ENCODE measurements at regions not wholly inside any gene's neighbourhood (a gene's known extent, or its start where the extent isn't known, plus 50 kb on each side); places are given as distances from the start of the nearest gene placed in this dataset.

- Histone ChIP-seq H4K20me1 (ENCODE audit: insufficient read depth, low read length) (no peaks in the 10 kb centered on the region), H3K36me3 (replicated peaks in 1 of 2; ENCODE audit: control insufficient read depth in 1 of 2, insufficient read depth in 2 of 2, low read length in 2 of 2) (no peaks in the 10 kb centered on the region), H3K27me3 (ENCODE audit: control insufficient read depth in 1 of 2, insufficient read depth in 2 of 2, low read length in 2 of 2) (no peaks in the 10 kb centered on the region), H3K79me2 (ENCODE audit: insufficient read depth, low read length) (no peaks in the 10 kb centered on the region), H3K4me1 (ENCODE audit: insufficient read depth, low read length) (no peaks in the 10 kb centered on the region), H3K9me3 (ENCODE audit: low read length) (peaks cover 11% of the 10 kb centered on the region; the same call in 1 of the 2 replicates), H3K9ac (ENCODE audit: insufficient read depth, low read depth, low read length) (no peak overlapping the region), H3K4me2 (ENCODE audit: low read depth, low read length) (no peak overlapping the region), H3K27ac (ENCODE audit: extremely low read length, insufficient read depth, low read length) (no peak overlapping the region), H2AFZ (ENCODE audit: low read length) (no peak overlapping the region), H3K4me3 (replicated peaks in 1 of 3; ENCODE audit: insufficient read depth in 1 of 3, low read depth in 2 of 3, low read length in 3 of 3) (no peak overlapping the region)
- CTCF ChIA-PET (ENCODE audit: low intra/inter-chr PET ratio, low total read pairs), result no interaction called here
- POLR2A ChIA-PET, result no interaction called here
- 0% methylated on average over 2 of the region's 2 CpGs for WGBS (ENCODE audit: low lambda C conversion rate)
- ATAC-seq, result no peak
- FAIRE-seq, result no peak
- no peak for DNase-seq (ENCODE audit: low spot score)
- in situ Hi-C loops (cut with HindIII; ENCODE audit: extremely low pct_ligation_motif_present, low pct_unique_long_range_greater_than_20kb), result no loop called here
- no TSS peak for BruUV-seq (replicated peaks)
- intact Hi-C loops (cut with micrococcal nuclease; ENCODE audit: unreplicated experiment), result no loop called here
- TF ChIP-seq ZNF331 (CRISPR knock-in tag; IDR thresholded peaks at IDR 0.05) (no peak), RFX1 (IDR thresholded peaks at IDR 0.05) (no peak), ZKSCAN1 (IDR thresholded peaks at IDR 0.05; ENCODE audit: low read length) (no peak), ZNF253 (CRISPR knock-in tag; IDR thresholded peaks at IDR 0.05; ENCODE audit: borderline replicate concordance) (no peak), MTA1 (CRISPR knock-in tag; IDR thresholded peaks at IDR 0.05; ENCODE audit: borderline replicate concordance) (no peak)
- TF ChIP-seq, protein P1, sequence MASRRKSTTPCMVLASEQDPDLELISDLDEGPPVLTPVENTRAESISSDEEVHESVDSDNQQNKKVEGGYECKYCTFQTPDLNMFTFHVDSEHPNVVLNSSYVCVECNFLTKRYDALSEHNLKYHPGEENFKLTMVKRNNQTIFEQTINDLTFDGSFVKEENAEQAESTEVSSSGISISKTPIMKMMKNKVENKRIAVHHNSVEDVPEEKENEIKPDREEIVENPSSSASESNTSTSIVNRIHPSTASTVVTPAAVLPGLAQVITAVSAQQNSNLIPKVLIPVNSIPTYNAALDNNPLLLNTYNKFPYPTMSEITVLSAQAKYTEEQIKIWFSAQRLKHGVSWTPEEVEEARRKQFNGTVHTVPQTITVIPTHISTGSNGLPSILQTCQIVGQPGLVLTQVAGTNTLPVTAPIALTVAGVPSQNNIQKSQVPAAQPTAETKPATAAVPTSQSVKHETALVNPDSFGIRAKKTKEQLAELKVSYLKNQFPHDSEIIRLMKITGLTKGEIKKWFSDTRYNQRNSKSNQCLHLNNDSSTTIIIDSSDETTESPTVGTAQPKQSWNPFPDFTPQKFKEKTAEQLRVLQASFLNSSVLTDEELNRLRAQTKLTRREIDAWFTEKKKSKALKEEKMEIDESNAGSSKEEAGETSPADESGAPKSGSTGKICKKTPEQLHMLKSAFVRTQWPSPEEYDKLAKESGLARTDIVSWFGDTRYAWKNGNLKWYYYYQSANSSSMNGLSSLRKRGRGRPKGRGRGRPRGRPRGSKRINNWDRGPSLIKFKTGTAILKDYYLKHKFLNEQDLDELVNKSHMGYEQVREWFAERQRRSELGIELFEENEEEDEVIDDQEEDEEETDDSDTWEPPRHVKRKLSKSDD (CRISPR knock-in tag; IDR thresholded peaks at IDR 0.05; ENCODE audit: low read depth), result no peak
- TF ChIP-seq, protein P2, sequence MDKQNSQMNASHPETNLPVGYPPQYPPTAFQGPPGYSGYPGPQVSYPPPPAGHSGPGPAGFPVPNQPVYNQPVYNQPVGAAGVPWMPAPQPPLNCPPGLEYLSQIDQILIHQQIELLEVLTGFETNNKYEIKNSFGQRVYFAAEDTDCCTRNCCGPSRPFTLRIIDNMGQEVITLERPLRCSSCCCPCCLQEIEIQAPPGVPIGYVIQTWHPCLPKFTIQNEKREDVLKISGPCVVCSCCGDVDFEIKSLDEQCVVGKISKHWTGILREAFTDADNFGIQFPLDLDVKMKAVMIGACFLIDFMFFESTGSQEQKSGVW (CRISPR knock-in tag; IDR thresholded peaks at IDR 0.05; ENCODE audit: borderline replicate concordance), result no peak
- TF ChIP-seq, protein P3, sequence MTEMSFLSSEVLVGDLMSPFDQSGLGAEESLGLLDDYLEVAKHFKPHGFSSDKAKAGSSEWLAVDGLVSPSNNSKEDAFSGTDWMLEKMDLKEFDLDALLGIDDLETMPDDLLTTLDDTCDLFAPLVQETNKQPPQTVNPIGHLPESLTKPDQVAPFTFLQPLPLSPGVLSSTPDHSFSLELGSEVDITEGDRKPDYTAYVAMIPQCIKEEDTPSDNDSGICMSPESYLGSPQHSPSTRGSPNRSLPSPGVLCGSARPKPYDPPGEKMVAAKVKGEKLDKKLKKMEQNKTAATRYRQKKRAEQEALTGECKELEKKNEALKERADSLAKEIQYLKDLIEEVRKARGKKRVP (CRISPR knock-in tag; IDR thresholded peaks at IDR 0.05), result no peak
Measured at GRCh38 chr6:104170401-104170800, 689.3 kb downstream of the HACE1 start.

All from HepG2 (cell line).